ENCODE measurements at regions not wholly inside any gene's neighbourhood (a gene's known extent, or its start where the extent isn't known, plus 50 kb on each side); places are given as distances from the start of the nearest gene placed in this dataset.

GRCh38 chr6:14544666-14545065 lies 427.1 kb downstream of the CD83 start:
- H3T11ph ChIP-seq (ENCODE audit: low read length) = no peak overlapping the region
- DNase-seq = no peak

More at GRCh38 chr6:14544666-14545065, 427.1 kb downstream of the CD83 start:
- no peaks in the 10 kb centered on the region for H3K27me3 ChIP-seq (ENCODE audit: insufficient read depth, low read length)
- H4K5ac ChIP-seq (ENCODE audit: insufficient read length, low read depth, low read length) = no peak overlapping the region
- no peak overlapping the region for H2BK12ac ChIP-seq (ENCODE audit: insufficient read length, low read depth, low read length)
- no peak overlapping the region for H2BK5ac ChIP-seq (ENCODE audit: insufficient read length, low read length)
- no peak overlapping the region for H2AFZ ChIP-seq (ENCODE audit: low read length)
- no peak overlapping the region for H3K23ac ChIP-seq (ENCODE audit: insufficient read length, low read depth, low read length)
- Mint-ChIP-seq H3K4me1 (peaks cover 49 to 53% of the 10 kb centered on the region in 2 experiments), H3K36me3 (ENCODE audit: insufficient read depth in 1 of 3, low read depth in 3 of 3) (no peaks in the 10 kb centered on the region), H3K9me3 (no peaks in the 10 kb centered on the region; a peak in 1 of 5 replicates), H3K27me3 (ENCODE audit: low read depth) (peaks cover 3% of the 10 kb centered on the region; the same call in 1 of the 2 replicates), H3K27ac (no peak overlapping the region), H3K4me3 (no peak overlapping the region)
- no peaks in the 10 kb centered on the region for H3K23me2 ChIP-seq (ENCODE audit: insufficient read length, low read depth, low read length, poor library complexity, severe bottlenecking)
- H3K9ac ChIP-seq (ENCODE audit: extremely low read depth, insufficient read length, low read length) = no peak overlapping the region
- no peak overlapping the region for H3K27ac ChIP-seq (ENCODE audit: insufficient read length, low read depth, low read length)
- H3K18ac ChIP-seq (ENCODE audit: insufficient read length, low read depth, low read length) = no peak overlapping the region
- H4K91ac ChIP-seq (ENCODE audit: insufficient read length, low read depth, low read length) = no peak overlapping the region
- no peak overlapping the region for H2BK120ac ChIP-seq (ENCODE audit: low read depth, low read length, poor library complexity, severe bottlenecking)
- H3K79me2 ChIP-seq (ENCODE audit: insufficient read depth, low read length) = no peaks in the 10 kb centered on the region
- H2AK5ac ChIP-seq (ENCODE audit: insufficient read length, low read length) = no peak overlapping the region
- no peak overlapping the region for H2BK20ac ChIP-seq (ENCODE audit: low read depth, low read length, poor library complexity, severe bottlenecking)
- H2BK15ac ChIP-seq (ENCODE audit: low read depth, low read length) = no peak overlapping the region
- no CpG with 5 or more reads among the region's 3 CpGs for WGBS (ENCODE audit: extremely low coverage, insufficient read length, low lambda C conversion rate)
- H3K56ac ChIP-seq (ENCODE audit: insufficient read length, low read depth, low read length) = no peak overlapping the region
- H3K4ac ChIP-seq (ENCODE audit: low read depth, low read length) = no peak overlapping the region
- no peaks in the 10 kb centered on the region for H4K20me1 ChIP-seq (ENCODE audit: control insufficient read depth, insufficient read depth, insufficient read length)
- no peaks in the 10 kb centered on the region for H3K4me1 ChIP-seq (ENCODE audit: insufficient read depth, low read length)
- TF ChIP-seq, protein P1, sequence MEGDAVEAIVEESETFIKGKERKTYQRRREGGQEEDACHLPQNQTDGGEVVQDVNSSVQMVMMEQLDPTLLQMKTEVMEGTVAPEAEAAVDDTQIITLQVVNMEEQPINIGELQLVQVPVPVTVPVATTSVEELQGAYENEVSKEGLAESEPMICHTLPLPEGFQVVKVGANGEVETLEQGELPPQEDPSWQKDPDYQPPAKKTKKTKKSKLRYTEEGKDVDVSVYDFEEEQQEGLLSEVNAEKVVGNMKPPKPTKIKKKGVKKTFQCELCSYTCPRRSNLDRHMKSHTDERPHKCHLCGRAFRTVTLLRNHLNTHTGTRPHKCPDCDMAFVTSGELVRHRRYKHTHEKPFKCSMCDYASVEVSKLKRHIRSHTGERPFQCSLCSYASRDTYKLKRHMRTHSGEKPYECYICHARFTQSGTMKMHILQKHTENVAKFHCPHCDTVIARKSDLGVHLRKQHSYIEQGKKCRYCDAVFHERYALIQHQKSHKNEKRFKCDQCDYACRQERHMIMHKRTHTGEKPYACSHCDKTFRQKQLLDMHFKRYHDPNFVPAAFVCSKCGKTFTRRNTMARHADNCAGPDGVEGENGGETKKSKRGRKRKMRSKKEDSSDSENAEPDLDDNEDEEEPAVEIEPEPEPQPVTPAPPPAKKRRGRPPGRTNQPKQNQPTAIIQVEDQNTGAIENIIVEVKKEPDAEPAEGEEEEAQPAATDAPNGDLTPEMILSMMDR (conservative IDR thresholded peaks at IDR 0.05) = no peak; the same call in 2 of the 3 replicates
- no peaks in the 10 kb centered on the region for H3K9me3 ChIP-seq (ENCODE audit: control insufficient read depth, low read depth, low read length)
- H3K79me1 ChIP-seq (ENCODE audit: insufficient read depth, low read depth, low read length, poor library complexity, severe bottlenecking) = no peaks in the 10 kb centered on the region
- H3K4me2 ChIP-seq (ENCODE audit: insufficient read depth, insufficient read length, low read length) = no peak overlapping the region
- H3K14ac ChIP-seq (ENCODE audit: insufficient read depth, low read length) = no peak overlapping the region
- H4K8ac ChIP-seq (replicated peaks; ENCODE audit: insufficient read length, low read depth, low read length) = no peak overlapping the region
